Natural killer cell (primary cell): ENCODE measurements at regions not wholly inside any gene's neighbourhood (a gene's known extent, or its start where the extent isn't known, plus 50 kb on each side); places are given as distances from the start of the nearest gene placed in this dataset.

Experiments
- ATAC-seq, 3 donors: fragments of 150-1000 bp in 2 of 3; fragments of 200-7000 bp in 1 of 3; cut with Tn5 transposase; 1 replicate in 1 of 3; 2 replicates in 2 of 3; pipeline ENCODE4 v1.10.0; 2021; ENCODE audit warnings: mild to moderate bottlenecking in 2 of 3, moderate library complexity in 2 of 3
- DNase-seq, 2 donors: peaks; one replicate each; pipeline versions ENCODE4 v3.0.0 to v3.0.0-alpha.2; 2013 to 2021; ENCODE audit warnings: mixed read lengths in 1 of 2
- H3K27ac ChIP-seq: one replicate; pipeline ENCODE4 v1.5.1; 2013; ENCODE audit warnings: mild to moderate bottlenecking, low read length
- H3K27me3 ChIP-seq: one replicate; pipeline ENCODE4 v1.6.1; 2013; ENCODE audit warnings: low read length; ENCODE audit not compliant: control insufficient read depth, insufficient read depth
- H3K36me3 ChIP-seq: one replicate; pipeline ENCODE4 v1.6.1; 2013; ENCODE audit warnings: low read length; ENCODE audit not compliant: control insufficient read depth, insufficient read depth
- H3K4me1 ChIP-seq: one replicate; pipeline ENCODE4 v1.6.1; 2013; ENCODE audit warnings: low read length; ENCODE audit not compliant: control insufficient read depth, insufficient read depth
- H3K4me3 ChIP-seq: one replicate; pipeline ENCODE4 v1.5.1; 2013; ENCODE audit warnings: low read length
- H3K9me3 ChIP-seq: one replicate; pipeline ENCODE4 v1.6.1; 2013; ENCODE audit warnings: low read length; ENCODE audit not compliant: control insufficient read depth, insufficient read depth
- H3K27ac Mint-ChIP-seq, 2 donors: one replicate each; pipeline ENCODE4 v1.8.0; 2022; ENCODE audit warnings: mild to moderate bottlenecking in 2 of 2, mixed read lengths in 2 of 2, moderate library complexity in 1 of 2
- H3K27me3 Mint-ChIP-seq, 2 donors: one replicate each; pipeline ENCODE4 v1.8.0; 2022; ENCODE audit warnings: low read depth in 2 of 2, mixed read lengths in 2 of 2
- H3K36me3 Mint-ChIP-seq: one replicate; pipeline ENCODE4 v1.8.0; 2022; ENCODE audit warnings: mixed read lengths
- H3K4me1 Mint-ChIP-seq, 2 donors: one replicate each; pipeline ENCODE4 v1.8.0; 2022; ENCODE audit warnings: mixed read lengths in 2 of 2
- H3K4me3 Mint-ChIP-seq: one replicate; pipeline ENCODE4 v1.8.0; 2022; ENCODE audit warnings: mild to moderate bottlenecking, moderate library complexity, mixed read lengths
- H3K9me3 Mint-ChIP-seq, 2 donors: one replicate each; pipeline ENCODE4 v1.8.0; 2022; ENCODE audit warnings: mixed read lengths in 2 of 2
- WGBS: methylation state at CpG from one replicate; pipeline ENCODE4 v1.1.7; 2013; ENCODE audit warnings: missing lambda C conversion rate; ENCODE audit not compliant: insufficient coverage; 5-methylcytosine and 5-hydroxymethylcytosine counted together
- intact Hi-C: fragments of 100-400 bp; cut with micrococcal nuclease; formaldehyde crosslinking; loops from one replicate; pipeline ENCODE4 v1.14.2; 2022
- TF ChIP-seq, protein P1 (sequence below): fragments of 200-600 bp; IDR thresholded peaks from one replicate; pipeline ENCODE4 v1.8.0; 2022; ENCODE audit warnings: antibody characterized with exemption

GRCh38 chrX:139121616-139122286, 408.8 kb upstream of the F9 start:
- H3K4me3 ChIP-seq: no peak overlapping the region
- no peaks in the 10 kb centered on the region for H3K27me3 ChIP-seq
- H3K36me3 ChIP-seq: no peaks in the 10 kb centered on the region
- Mint-ChIP-seq H3K27ac (no peak overlapping the region), H3K4me1 (no peaks in the 10 kb centered on the region), H3K4me3 (no peak overlapping the region), H3K9me3 (no peaks in the 10 kb centered on the region), H3K27me3 (peaks cover 3 to 23% of the 10 kb centered on the region in 2 donors), H3K36me3 (no peaks in the 10 kb centered on the region)
- TF ChIP-seq, protein P1, sequence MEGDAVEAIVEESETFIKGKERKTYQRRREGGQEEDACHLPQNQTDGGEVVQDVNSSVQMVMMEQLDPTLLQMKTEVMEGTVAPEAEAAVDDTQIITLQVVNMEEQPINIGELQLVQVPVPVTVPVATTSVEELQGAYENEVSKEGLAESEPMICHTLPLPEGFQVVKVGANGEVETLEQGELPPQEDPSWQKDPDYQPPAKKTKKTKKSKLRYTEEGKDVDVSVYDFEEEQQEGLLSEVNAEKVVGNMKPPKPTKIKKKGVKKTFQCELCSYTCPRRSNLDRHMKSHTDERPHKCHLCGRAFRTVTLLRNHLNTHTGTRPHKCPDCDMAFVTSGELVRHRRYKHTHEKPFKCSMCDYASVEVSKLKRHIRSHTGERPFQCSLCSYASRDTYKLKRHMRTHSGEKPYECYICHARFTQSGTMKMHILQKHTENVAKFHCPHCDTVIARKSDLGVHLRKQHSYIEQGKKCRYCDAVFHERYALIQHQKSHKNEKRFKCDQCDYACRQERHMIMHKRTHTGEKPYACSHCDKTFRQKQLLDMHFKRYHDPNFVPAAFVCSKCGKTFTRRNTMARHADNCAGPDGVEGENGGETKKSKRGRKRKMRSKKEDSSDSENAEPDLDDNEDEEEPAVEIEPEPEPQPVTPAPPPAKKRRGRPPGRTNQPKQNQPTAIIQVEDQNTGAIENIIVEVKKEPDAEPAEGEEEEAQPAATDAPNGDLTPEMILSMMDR: no peak
- no peaks in the 10 kb centered on the region for H3K4me1 ChIP-seq
- H3K9me3 ChIP-seq: no peaks in the 10 kb centered on the region
- 64% methylated on average over 3 of the region's 4 CpGs for WGBS
- ATAC-seq (no peak), DNase-seq (no peak)
- no peak overlapping the region for H3K27ac ChIP-seq
- intact Hi-C loops: no loop called here

DNA sequence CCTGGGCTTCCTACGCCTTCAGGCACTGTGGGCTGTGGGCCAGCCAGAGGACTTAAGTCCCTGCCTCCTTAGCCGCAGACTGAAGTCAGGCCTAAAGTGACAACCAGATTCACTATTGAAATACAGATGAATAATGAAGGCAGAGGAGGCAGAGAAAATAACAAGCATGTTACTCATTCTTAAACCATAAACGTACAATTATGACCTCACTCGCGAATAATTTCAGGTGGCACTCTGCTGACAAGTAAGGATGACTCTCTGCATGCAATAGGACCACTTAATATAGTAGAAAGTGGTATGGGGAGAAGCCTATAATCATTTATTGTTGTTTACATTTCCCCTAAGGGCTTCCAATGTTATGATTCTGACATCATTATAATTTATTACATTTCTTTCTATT, 409.2 kb upstream of the FGF13 start:
- DNase-seq (no peak), ATAC-seq (no peak)
- 89% methylated on average over 3 of the region's 5 CpGs for WGBS
- Histone ChIP-seq H3K4me3 (no peak overlapping the region), H3K9me3 (no peaks in the 10 kb centered on the region), H3K36me3 (no peaks in the 10 kb centered on the region), H3K4me1 (no peaks in the 10 kb centered on the region), H3K27ac (no peak overlapping the region), H3K27me3 (no peaks in the 10 kb centered on the region)
- TF ChIP-seq, protein P1: no peak
- intact Hi-C loops: no loop called here
- H3K4me1 Mint-ChIP-seq: no peaks in the 10 kb centered on the region
- no peak overlapping the region for H3K27ac Mint-ChIP-seq
- H3K4me3 Mint-ChIP-seq: no peak overlapping the region
- no peaks in the 10 kb centered on the region for H3K36me3 Mint-ChIP-seq
- no peaks in the 10 kb centered on the region for H3K9me3 Mint-ChIP-seq
- peaks cover 3 to 15% of the 10 kb centered on the region in 2 donors for H3K27me3 Mint-ChIP-seq

DNA sequence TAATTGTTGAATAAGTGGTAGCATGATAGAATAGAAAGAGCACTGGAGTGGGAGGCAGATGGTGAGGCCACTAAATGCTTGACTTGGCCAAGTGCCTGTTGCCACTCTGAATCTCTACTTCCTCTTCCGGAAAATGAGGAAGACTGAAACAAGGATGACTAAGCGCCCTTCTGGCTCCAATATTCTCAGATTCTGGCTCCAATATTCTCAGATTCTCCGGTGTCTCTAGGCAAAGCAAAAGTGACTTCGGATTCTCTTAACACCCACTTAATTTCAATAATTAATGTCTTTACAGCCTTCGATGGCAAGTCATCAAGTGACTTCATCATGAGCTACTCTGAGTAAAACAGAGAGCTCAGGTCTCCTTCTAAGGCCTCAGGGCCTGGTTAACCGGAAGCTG, 402.2 kb upstream of the FGF13 start:
- Histone ChIP-seq H3K27ac (no peak overlapping the region), H3K9me3 (no peaks in the 10 kb centered on the region), H3K4me1 (no peaks in the 10 kb centered on the region), H3K36me3 (no peaks in the 10 kb centered on the region), H3K4me3 (no peak overlapping the region), H3K27me3 (no peaks in the 10 kb centered on the region)
- no peak overlapping the region for H3K4me3 Mint-ChIP-seq
- TF ChIP-seq, protein P1: no peak
- H3K9me3 Mint-ChIP-seq: no peaks in the 10 kb centered on the region
- 69% methylated on average over 6 of the region's 6 CpGs for WGBS
- ATAC-seq: no peak
- H3K27me3 Mint-ChIP-seq: peaks cover 3 to 10% of the 10 kb centered on the region in 2 donors
- DNase-seq: no peak
- no peak overlapping the region for H3K27ac Mint-ChIP-seq
- intact Hi-C loops: no loop called here
- H3K36me3 Mint-ChIP-seq: no peaks in the 10 kb centered on the region
- H3K4me1 Mint-ChIP-seq: no peaks in the 10 kb centered on the region

GRCh38 chrX:139112432-139112831, 400.9 kb upstream of the FGF13 start:
- Mint-ChIP-seq H3K9me3 (no peaks in the 10 kb centered on the region), H3K4me3 (no peak overlapping the region), H3K4me1 (no peaks in the 10 kb centered on the region), H3K27me3 (peaks cover 0 to 11% of the 10 kb centered on the region in 2 donors), H3K36me3 (no peaks in the 10 kb centered on the region), H3K27ac (no peak overlapping the region)
- no peak overlapping the region for H3K27ac ChIP-seq
- ATAC-seq (no peak), DNase-seq (no peak)
- H3K9me3 ChIP-seq: no peaks in the 10 kb centered on the region
- TF ChIP-seq, protein P1: no peak
- H3K4me3 ChIP-seq: no peak overlapping the region
- no peaks in the 10 kb centered on the region for H3K4me1 ChIP-seq
- H3K36me3 ChIP-seq: no peaks in the 10 kb centered on the region
- no peaks in the 10 kb centered on the region for H3K27me3 ChIP-seq
- intact Hi-C loops: no loop called here
- 100% methylated on average over 1 of the region's 2 CpGs for WGBS
